NCI-H2171 treated with DMSO at 0.1 percent for 48 hours (cell line): ENCODE measurements at regions not wholly inside any gene's neighbourhood (a gene's known extent, or its start where the extent isn't known, plus 50 kb on each side); places are given as distances from the start of the nearest gene placed in this dataset.
A peak's percentile ranks its signal among the peaks of the same experiment; 100 is the strongest.

Source experiments
- DNase-seq: peaks from one replicate; lab custom pipeline; 2025; lab: John Stamatoyannopoulos, UW

- DNase-seq, result peak; percentile 18
These were observed 59.5 kb downstream of the ZIC5 start for GRCh38 chr13:99911965-99912566.

GRCh38 chr13:99911069-99911964 lies 60.2 kb downstream of the ZIC5 start:
- DNase-seq, result no peak

- peak; percentile 31 for DNase-seq
These were observed 61.5 kb downstream of the ZIC5 start for GRCh38 chr13:99909836-99910619.

GRCh38 chr13:99909097-99909835 lies 62.3 kb downstream of the ZIC5 start:
- no peak for DNase-seq

- DNase-seq, result no peak
These were observed 63.3 kb downstream of the ZIC5 start for GRCh38 chr13:99908140-99908803.

- DNase-seq, result no peak
These were observed 63.9 kb downstream of the ZIC5 start for GRCh38 chr13:99907627-99908026.

GRCh38 chr13:99907038-99907437 lies 64.5 kb downstream of the ZIC5 start:
- no peak for DNase-seq

- no peak for DNase-seq
These were observed 65.8 kb downstream of the ZIC5 start for GRCh38 chr13:99905814-99906213.

GRCh38 chr13:99905224-99905623 lies 66.3 kb downstream of the ZIC5 start:
- DNase-seq, result no peak

- no peak for DNase-seq
These were observed 68.4 kb downstream of the ZIC5 start for GRCh38 chr13:99903140-99903539.

- no peak for DNase-seq
These were observed 68.9 kb downstream of the ZIC5 start for GRCh38 chr13:99902657-99903056.

- no peak for DNase-seq
These were observed 70.6 kb downstream of the ZIC5 start for GRCh38 chr13:99900960-99901359.

GRCh38 chr13:99898421-99898820 lies 73.1 kb downstream of the ZIC5 start:
- DNase-seq, result no peak

GRCh38 chr13:99897076-99897440 lies 74.5 kb downstream of the ZIC5 start:
- no peak for DNase-seq

- no peak for DNase-seq
These were observed 75.0 kb downstream of the ZIC5 start for GRCh38 chr13:99896369-99897075.

- no peak for DNase-seq
These were observed 75.9 kb downstream of the ZIC5 start for GRCh38 chr13:99895444-99896368.

- DNase-seq, result no peak
These were observed 76.6 kb downstream of the ZIC5 start for GRCh38 chr13:99894840-99895443.

- no peak for DNase-seq
These were observed 77.3 kb downstream of the ZIC5 start for GRCh38 chr13:99894105-99894839.

- DNase-seq, result no peak
These were observed 78.0 kb downstream of the ZIC5 start for GRCh38 chr13:99893567-99893966.
